Activated CD4-positive, CD25-positive, alpha-beta regulatory T cell (primary cell): ENCODE measurements at regions not wholly inside any gene's neighbourhood (a gene's known extent, or its start where the extent isn't known, plus 50 kb on each side); places are given as distances from the start of the nearest gene placed in this dataset.
"Not testable (repeated sequence)": the region's sequence is repeated elsewhere in the genome, so short reads cannot be mapped to it uniquely, and the experiment has no call there.

Experiments
- DNase-seq, 4 experiments: peaks; one replicate each; lab custom pipeline; 2025; lab: John Stamatoyannopoulos, UW

- DNase-seq = no peak
Measured at GRCh38 chr12:128091101-128091720, 175.8 kb upstream of the TMEM132C start.

DNA sequence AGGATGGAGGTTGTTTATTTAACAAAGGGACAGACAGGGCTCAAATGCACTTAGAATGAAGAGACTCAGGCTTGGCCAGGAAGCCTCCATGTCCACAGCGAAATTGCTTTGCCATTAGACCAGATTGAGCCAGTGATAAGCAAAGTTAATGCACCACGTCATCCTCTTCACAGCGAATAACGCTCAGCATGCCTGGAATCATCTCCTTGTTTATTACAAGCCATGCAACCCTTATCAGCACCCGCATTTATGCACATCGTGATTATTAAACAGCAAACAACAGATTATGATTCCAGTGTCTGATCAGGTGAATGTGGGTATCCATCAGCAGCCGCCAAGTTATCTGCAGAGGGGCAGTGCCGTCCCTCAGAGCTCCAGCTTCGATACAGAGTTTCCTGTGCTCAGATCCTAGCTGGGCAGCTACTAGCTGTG lies 175.0 kb upstream of the TMEM132C start:
- no peak for DNase-seq

DNA sequence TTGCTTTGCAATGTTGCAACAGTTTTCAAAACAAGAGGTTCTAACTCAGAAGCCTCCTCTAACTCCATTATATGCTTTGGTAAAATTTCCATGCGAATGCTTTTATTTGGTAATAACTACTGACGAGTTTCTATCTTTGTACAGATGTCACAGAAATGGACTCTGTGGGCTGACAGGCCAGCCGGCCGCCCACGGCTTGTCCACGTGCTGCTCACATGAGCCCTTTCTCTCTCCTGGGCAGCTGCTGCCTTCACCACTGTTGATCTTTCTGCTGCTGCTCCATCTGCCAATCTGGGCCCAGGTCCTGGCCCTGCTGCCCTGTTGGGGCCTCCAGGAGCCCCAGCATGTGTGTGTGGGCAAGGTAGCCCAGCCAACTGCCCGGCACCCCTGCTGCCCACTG lies 168.2 kb upstream of the TMEM132C start:
- DNase-seq = no peak

DNA sequence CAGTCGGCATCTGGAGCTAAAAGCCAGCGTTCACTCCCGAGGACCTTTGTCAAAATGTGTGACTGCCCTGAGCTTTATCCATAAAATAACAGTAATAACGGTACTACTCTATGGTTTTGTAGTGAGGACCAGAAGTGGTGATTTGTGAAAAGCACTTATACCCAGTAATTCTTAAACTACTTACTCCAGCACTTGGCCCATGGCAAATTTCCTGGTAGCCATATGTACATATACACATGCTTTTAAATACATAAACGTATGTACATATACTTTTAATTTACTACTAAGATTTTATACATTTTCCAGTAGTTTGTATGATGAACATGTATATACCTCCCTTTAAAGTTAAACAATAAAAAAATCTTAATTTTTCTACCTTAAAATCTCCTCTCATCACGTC lies 163.8 kb upstream of the TMEM132C start:
- no peak for DNase-seq

- DNase-seq = no peak
Measured at GRCh38 chr12:128109236-128109635, 157.7 kb upstream of the TMEM132C start.

- no peak for DNase-seq
Measured at GRCh38 chr12:128109636-128110035, 157.3 kb upstream of the TMEM132C start.

DNA sequence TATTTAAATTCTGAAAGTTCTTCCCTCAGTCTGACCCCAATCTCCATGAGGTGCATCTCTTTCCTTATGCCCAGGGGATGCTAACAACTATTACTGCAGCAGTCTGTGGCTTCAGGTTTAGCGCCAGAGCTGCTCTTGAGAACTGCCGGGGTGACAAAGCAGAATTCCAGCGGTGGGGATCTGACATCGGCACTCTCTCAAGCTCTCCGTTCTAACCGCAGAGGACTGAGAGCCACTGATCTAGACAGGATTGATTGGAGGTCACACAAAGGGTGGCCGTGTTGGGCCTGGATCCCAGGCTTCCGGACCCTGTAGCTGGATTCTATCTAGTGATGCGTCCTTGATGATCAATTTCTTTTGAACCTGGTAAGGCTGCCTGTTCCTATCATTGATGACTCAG lies 155.6 kb upstream of the TMEM132C start:
- no peak for DNase-seq

GRCh38 chr12:128111951-128112350 lies 155.0 kb upstream of the TMEM132C start:
- DNase-seq = no peak

- not testable (repeated sequence) for DNase-seq
Measured at GRCh38 chr12:128113250-128113649, 153.7 kb upstream of the TMEM132C start.

DNA sequence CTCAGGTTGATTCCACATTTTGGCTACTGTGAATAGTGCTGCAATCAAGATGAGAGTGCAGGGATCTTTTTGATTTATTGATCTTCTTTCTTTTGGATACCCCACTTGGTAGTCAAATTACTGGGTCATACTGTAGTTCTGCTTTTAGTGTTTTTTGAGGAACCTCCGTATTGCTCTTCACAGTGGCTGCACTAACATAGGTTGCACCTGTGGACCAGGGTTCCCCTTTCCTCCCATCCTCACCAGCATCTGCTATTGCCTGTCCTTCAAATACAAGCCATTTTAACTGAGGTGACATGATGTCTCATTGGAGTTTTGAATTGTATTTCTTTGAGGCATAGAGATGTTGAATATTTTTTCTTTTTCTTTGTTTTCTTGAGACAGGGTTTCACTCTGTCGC lies 152.5 kb upstream of the TMEM132C start:
- DNase-seq = no peak

DNA sequence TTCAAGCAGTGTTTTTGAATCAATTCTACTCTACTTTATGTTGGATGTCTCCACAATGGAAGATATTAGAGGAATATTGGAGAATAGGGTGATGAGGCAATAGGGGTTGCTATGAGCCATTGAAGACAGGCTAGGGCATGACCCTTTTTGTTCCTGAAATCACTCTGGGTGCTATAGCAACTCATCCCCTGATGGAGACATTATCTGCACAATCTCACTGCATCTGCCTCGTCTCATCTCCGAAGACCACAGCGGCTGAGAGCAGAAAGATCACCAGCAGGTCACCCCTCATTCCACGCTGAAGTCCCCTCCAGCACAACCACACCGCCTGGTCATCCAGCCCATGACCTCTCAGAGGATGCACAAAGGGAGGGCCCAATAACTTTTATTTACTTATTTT lies 150.4 kb upstream of the TMEM132C start:
- no peak for DNase-seq

GRCh38 chr12:128120035-128120434 lies 146.9 kb upstream of the TMEM132C start:
- no peak for DNase-seq

- no peak for DNase-seq
Measured at GRCh38 chr12:128121424-128121823, 145.5 kb upstream of the TMEM132C start.

- no peak for DNase-seq
Measured at GRCh38 chr12:128123096-128123495, 143.9 kb upstream of the TMEM132C start.

DNA sequence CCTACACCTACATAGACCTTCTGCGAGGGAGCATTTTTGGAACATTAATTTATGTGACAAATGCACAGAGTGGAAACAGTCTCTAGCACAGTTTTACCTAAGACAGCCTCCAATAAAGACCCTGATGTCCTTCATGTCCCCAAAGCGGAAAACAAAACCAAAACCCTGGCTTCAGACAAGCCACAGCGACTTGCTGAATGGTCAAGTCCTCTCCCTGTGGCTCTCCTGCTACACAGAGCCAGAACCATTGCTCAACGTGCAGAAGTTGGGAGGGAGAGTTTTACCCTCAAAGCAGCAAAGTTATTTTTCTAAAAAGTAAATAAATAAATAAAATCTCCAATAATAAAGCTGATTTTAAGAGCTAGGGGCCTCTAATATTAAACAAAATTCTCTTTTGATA lies 135.0 kb upstream of the TMEM132C start:
- DNase-seq = no peak

DNA sequence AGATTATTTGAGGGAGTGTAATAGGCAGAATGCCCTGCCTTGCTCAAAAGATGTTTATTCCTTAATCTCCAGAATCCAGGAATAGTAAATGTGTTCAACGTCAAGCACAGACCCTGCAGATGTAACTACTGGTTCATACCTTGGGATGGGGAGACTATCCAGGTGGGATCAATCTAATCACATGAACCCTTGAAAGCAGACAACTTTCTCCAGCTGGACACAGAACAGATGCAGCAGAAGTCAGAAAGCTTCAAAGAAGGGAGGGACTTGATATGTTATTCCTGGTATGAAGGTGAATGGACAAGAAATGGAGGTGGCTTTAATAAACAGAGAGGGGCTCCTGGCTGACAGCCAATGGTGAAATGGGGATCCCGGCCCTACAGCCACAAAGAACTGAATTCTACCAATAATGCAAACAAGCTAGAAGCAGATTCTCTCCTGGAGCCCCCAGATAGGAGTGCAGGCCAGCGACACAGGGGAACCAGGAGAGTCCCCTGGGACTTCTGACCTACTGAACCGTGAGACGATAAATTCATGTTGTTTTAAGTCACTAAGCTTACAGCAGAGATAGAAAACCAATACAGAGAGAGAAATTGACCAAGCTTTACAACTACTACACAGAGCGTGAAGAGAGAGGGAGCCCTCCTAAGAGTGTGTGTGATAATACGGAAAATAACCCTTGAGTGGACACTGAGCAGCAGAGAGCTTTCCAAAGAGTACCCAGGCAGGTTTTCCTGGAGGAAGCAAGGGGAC lies 133.5 kb upstream of the TMEM132C start:
- DNase-seq = no peak

- DNase-seq = no peak
Measured at GRCh38 chr12:128137140-128137539, 129.8 kb upstream of the TMEM132C start.

- DNase-seq = no peak
Measured at GRCh38 chr12:128138125-128138524, 128.8 kb upstream of the TMEM132C start.

DNA sequence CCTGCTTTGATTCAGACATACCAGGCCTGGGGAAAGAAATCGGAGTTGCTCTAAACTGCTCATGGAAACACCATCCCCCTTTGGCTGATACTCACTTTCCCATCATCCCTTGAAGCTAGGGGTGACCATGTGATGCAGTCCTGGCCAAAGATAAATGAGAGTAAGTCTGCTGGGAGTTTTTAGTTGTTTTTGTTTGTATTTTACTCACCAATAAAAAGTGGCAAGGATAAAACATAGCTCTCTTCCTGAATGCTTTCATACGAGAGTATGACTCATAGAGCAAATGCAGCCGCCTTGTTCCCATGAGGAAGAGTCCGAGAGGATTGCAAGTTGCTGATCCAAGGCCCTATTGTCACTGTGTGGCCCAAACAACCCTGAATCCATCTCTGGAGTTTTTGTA lies 126.4 kb upstream of the TMEM132C start:
- no peak for DNase-seq

GRCh38 chr12:128150961-128151360 lies 116.0 kb upstream of the TMEM132C start:
- DNase-seq = no peak

GRCh38 chr12:128155571-128155970 lies 111.4 kb upstream of the TMEM132C start:
- no peak for DNase-seq

GRCh38 chr12:128163086-128163485 lies 103.9 kb upstream of the TMEM132C start:
- no peak for DNase-seq

DNA sequence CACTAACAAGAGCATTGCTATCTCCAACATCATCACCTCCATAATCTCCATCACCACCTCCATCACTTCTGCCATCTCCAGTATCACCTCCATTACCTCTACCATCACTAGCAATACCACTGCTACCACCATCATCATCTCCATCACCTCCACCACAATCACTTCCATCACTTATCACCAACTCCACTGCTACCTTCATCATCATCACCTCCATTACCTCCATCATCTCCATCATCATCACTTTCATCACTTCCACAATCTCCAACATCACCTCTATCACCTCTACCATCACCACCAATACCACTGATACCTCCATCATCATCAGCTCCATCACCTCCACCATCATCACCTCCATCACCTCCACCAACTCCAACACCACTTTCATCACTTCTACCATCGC lies 102.4 kb upstream of the TMEM132C start:
- DNase-seq = no peak

DNA sequence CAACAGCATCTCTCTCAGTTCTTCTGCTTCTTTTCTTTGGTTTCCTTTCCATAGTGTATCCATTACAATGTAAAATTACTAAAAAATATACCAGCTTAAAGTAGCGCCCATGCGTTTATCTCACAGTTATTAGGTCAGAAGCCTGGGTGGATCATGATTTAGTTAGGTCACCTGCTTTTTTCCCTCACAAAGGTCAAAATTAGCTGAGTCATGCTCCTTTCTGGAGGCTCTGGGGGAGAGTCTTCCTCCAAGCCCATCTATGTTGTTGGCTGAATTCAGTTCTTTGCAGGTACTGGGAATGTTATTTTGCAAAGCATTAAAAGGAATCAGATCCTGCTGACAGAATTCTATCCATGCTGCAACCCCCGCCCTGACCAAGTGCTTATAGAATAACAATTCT lies 101.6 kb upstream of the TMEM132C start:
- no peak for DNase-seq
